ENCODE measurements at regions not wholly inside any gene's neighbourhood (a gene's known extent, or its start where the extent isn't known, plus 50 kb on each side); places are given as distances from the start of the nearest gene placed in this dataset.

DNA sequence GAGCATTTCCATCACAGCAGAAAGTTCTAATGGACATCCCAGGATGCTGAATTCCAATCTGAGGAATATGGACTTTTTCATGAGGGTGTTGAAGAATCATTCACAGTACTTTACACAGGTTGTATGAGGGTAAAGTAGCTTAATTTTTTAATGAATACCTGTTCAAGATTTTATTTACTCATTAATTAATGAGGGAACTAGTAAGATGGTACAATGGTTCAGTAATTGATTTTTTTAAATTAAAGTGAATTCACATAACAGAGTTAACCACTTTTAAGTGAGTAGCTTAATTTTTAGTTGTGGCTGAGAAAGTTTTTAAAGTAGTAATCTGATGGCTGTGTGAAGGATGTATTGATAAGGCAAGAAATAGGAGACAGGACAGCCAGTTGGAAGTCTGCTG is 266.5 kb downstream of the GFRA1 start:
- Histone ChIP-seq H3K9me3 (peaks cover 0 to 8% (median 5%) of the 10 kb centered on the region in 4 donors), H3K4me1 (peaks cover 0 to 4% (median 2%) of the 10 kb centered on the region in 4 donors), H3K4me3 (no peak overlapping the region), H3K36me3 (no peaks in the 10 kb centered on the region), H3K27ac (no peak overlapping the region), H3K27me3 (no peaks in the 10 kb centered on the region)
- no peak for DNase-seq
- intact Hi-C loops (cut with DNase I; ENCODE audit: low total_unique reads), result no loop called here
- TF ChIP-seq EP300 (IDR thresholded peaks at IDR 0.05) (no peak), POLR2AphosphoS5 (IDR thresholded peaks at IDR 0.05) (no peak), POLR2A (IDR thresholded peaks at IDR 0.05) (no peak), CTCF (IDR thresholded peaks at IDR 0.05) (no peak)

DNA sequence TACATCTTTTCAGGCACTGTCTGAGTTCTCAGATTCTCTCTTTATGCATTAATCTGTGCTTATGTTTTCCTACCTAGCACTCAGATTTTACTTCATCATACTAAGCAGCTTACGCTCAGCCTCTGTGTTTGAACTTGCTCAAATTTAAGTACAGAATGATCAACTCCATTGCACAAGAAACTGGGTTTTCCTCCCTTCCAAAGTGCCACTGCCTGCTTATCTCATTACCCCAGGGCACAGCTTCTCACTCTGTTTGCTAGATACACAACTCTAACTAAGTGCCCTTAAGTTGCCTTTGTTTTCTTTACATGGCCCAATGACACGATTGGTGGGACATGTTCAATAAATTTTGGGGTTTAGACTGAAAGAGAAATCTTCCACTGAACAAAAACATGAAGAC is 267.7 kb downstream of the GFRA1 start:
- H3K4me1 ChIP-seq, result peaks cover 0 to 12% (median 5%) of the 10 kb centered on the region in 4 donors
- H3K27me3 ChIP-seq, result no peaks in the 10 kb centered on the region
- H3K36me3 ChIP-seq, result no peaks in the 10 kb centered on the region
- 34 to 66% (median 45%) methylated on average over 2 of the region's 2 CpGs for whole genome bisulfite sequencing, 5 donors
- no peak for DNase-seq
- H3K9me3 ChIP-seq, result peaks cover 0 to 8% (median 5%) of the 10 kb centered on the region in 4 donors
- H3K4me3 ChIP-seq, result no peak overlapping the region
- H3K27ac ChIP-seq, result no peak overlapping the region
- TF ChIP-seq EP300 (IDR thresholded peaks at IDR 0.05), result no peak
- TF ChIP-seq CTCF (IDR thresholded peaks at IDR 0.05), result no peak
- TF ChIP-seq POLR2A (IDR thresholded peaks at IDR 0.05), result no peak
- TF ChIP-seq POLR2AphosphoS5 (IDR thresholded peaks at IDR 0.05), result no peak
- intact Hi-C loops (cut with DNase I; ENCODE audit: low total_unique reads), result no loop called here

DNA sequence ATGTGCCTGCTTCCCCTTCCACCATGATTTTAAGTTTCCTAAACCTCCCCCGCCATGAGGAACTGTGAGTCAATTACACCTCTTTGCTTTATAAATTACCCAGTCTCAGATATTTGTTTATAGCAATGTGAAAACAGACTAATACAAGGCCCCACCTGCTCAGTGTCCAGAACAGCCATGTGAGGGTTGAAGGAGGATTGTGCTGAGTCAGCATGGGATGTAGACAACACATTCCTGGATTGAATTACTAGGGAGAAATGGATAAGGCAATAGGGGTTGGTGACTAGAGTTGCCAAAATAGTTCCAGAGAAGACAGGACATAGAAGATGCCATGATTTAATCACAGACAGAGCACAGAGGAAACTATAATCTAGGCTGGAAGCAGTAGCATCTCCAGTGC is 270.3 kb downstream of the GFRA1 start:
- Histone ChIP-seq H3K9me3 (peaks cover 0 to 5% (median 2%) of the 10 kb centered on the region in 4 donors), H3K4me3 (no peak overlapping the region), H3K36me3 (no peaks in the 10 kb centered on the region), H3K4me1 (peaks cover 0 to 12% (median 5%) of the 10 kb centered on the region in 4 donors), H3K27me3 (no peaks in the 10 kb centered on the region), H3K27ac (no peak overlapping the region)
- DNase-seq, result no peak
- intact Hi-C loops (cut with DNase I; ENCODE audit: low total_unique reads), result no loop called here
- WGBS, 5 donors, result 59 to 97% (median 94%) methylated on average over 1 of the region's 1 CpG
- TF ChIP-seq EP300 (IDR thresholded peaks at IDR 0.05) (no peak), POLR2A (IDR thresholded peaks at IDR 0.05) (no peak)

- intact Hi-C loops (cut with DNase I; ENCODE audit: low total_unique reads), result no loop called here
- Histone ChIP-seq H3K9me3 (peaks cover 0 to 5% (median 2%) of the 10 kb centered on the region in 4 donors), H3K27ac (no peak overlapping the region), H3K36me3 (no peaks in the 10 kb centered on the region), H3K27me3 (no peaks in the 10 kb centered on the region), H3K4me3 (no peak overlapping the region), H3K4me1 (peaks cover 0 to 12% (median 5%) of the 10 kb centered on the region in 4 donors)
- DNase-seq, result no peak
- 67 to 88% (median 80%) methylated on average over 4 of the region's 4 CpGs for WGBS, 5 donors
- TF ChIP-seq CTCF (IDR thresholded peaks at IDR 0.05), result no peak
- TF ChIP-seq EP300 (IDR thresholded peaks at IDR 0.05), result no peak
- no peak for TF ChIP-seq POLR2A (IDR thresholded peaks at IDR 0.05)
- TF ChIP-seq POLR2AphosphoS5 (IDR thresholded peaks at IDR 0.05), result no peak
Observed at GRCh38 chr10:116001976-116002375, 271.0 kb downstream of the GFRA1 start.

DNA sequence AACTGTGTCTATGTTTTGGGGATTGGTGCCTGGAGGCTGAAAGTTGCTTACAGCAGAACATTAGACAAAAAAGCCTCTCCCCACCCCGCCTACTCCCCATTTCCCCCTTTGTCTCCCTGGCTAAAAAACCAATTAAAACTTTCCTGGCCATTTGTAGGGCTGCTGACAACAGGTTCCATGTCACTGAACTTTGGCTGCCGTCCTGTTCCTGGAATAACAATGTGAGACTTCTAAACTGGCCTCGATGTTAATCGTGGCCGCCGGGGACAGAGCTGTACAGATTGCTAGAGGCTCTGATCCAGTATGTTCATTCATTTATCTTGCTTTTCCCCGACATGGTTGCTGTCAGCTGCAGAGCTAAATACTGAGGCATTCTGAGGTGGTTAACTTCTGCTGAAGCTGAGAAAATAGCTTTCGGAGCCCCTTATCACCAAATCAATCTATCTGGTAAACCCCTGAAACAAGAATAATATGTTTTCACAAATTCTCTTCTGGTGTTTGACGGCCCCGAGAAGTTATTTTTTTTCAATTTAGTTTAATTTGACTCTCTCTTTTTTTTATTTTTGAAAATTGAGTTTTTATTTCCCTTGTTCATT is 271.6 kb downstream of the GFRA1 start:
- WGBS, 5 donors, result 36 to 65% (median 53%) methylated on average over 10 of the region's 10 CpGs
- intact Hi-C loops (cut with DNase I; ENCODE audit: low total_unique reads), result no loop called here
- peak in 1 of 2 donors; percentile 45 for DNase-seq
- Histone ChIP-seq H3K27ac (no peak overlapping the region), H3K4me1 (peaks cover 0 to 12% (median 5%) of the 10 kb centered on the region in 4 donors), H3K27me3 (no peaks in the 10 kb centered on the region), H3K9me3 (peaks cover 0 to 5% (median 2%) of the 10 kb centered on the region in 4 donors), H3K4me3 (no peak overlapping the region), H3K36me3 (no peaks in the 10 kb centered on the region)
- TF ChIP-seq CTCF (IDR thresholded peaks at IDR 0.05) (no peak), POLR2A (IDR thresholded peaks at IDR 0.05) (no peak), EP300 (IDR thresholded peaks at IDR 0.05) (no peak), POLR2AphosphoS5 (IDR thresholded peaks at IDR 0.05) (no peak)
